GM12892 (cell line): ENCODE measurements at regions not wholly inside any gene's neighbourhood (a gene's known extent, or its start where the extent isn't known, plus 50 kb on each side); places are given as distances from the start of the nearest gene placed in this dataset.

Experiments used
- POLR2A ChIP-seq: IDR thresholded peaks from 2 replicates; pipeline ENCODE4 v1.6.1; 2011; ENCODE audit warnings: low read depth, low read length, control low read depth
- TAF1 ChIP-seq: IDR thresholded peaks from 2 replicates; pipeline ENCODE4 v1.6.1; 2011; ENCODE audit warnings: low read depth, mild to moderate bottlenecking, control low read depth, low read length, borderline replicate concordance

- no peak for TF ChIP-seq TAF1
- no peak for TF ChIP-seq POLR2A
Observed at GRCh38 chr7:67636348-67637022, 639.9 kb downstream of the TYW1 start.
